NCI-H2171 (cell line): ENCODE measurements at regions not wholly inside any gene's neighbourhood (a gene's known extent, or its start where the extent isn't known, plus 50 kb on each side); places are given as distances from the start of the nearest gene placed in this dataset.

Source experiments
- DNase-seq: peaks from one replicate; lab custom pipeline; 2025; lab: John Stamatoyannopoulos, UW

DNA sequence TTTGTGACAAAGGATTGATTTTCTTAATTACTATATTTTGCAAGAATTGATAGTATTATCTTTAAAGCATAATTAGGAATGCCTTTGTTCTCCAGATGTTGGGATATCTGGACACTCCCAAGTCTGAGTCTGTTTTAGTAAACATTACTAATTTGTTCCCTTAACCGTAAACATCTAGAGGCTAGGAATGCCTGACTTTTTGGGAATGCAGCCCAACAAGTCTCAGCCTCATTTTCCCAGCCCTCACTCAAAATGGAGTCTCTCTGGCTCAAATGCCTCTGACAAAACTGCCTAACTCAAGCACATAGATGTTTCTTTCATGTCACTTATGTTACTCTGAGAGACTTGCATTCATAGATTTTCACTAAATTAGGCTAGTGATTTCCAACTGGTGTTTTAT is 297.0 kb upstream of the CLNK start:
- no peak for DNase-seq

GRCh38 chr4:10981096-10981495 is 296.5 kb upstream of the CLNK start:
- DNase-seq = no peak

DNA sequence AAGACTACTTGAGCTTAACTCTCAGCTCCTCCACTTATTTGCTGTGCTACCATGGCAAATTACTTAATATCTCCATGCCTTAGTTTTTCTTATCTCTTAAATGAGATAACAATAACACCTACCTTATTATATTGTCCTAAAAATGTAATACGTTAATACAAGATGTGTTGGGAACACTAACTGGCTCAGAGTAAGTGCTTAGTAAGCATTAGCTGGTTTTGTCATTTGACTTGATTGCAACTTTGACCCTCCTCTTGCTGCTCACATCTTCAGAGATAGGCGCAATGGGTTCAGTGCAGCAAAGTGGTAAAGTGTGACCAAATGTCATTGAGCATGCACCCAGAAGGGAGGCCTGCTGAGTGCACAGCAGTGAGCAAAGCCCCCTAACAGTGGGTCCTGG is 294.5 kb upstream of the CLNK start:
- no peak for DNase-seq

DNA sequence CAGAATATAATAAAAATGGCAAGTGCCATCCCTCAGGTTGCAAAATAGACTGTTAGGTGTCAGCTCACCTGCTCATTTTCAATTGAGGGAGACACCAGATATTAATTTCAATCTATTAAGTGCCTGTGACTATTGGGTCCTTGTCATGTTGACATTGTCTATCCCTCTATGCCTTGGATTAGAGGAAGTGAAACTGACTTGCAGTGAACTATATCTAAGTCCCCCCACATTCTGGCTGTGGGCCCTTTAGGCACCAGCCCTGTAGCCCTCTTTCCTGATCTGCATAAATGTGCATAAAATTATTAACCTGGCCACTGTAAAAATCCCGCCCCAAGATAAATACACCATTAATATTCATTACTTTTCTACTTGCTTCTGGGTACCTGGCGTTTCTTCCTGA is 293.0 kb upstream of the CLNK start:
- DNase-seq = no peak

DNA sequence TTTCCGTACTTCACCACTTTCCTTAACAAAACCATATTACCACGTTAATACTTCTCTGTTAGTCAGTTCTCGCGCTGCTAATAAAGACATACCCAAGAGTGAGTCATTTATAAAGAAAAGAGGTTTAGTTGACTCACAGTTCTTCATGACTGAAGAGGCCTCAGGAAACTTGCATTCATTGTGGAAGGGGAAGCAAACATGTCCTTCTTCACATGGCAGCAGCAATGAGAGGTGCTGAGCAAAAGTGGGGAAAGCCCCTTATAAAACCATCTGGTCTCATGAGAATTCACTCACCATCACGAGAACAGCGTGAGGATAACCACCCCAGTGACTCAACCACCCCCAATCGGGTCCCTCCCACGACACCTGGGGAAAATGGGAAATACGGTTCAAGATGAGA is 289.8 kb upstream of the CLNK start:
- no peak for DNase-seq

GRCh38 chr4:10973686-10974085 is 289.1 kb upstream of the CLNK start:
- DNase-seq = no peak

DNA sequence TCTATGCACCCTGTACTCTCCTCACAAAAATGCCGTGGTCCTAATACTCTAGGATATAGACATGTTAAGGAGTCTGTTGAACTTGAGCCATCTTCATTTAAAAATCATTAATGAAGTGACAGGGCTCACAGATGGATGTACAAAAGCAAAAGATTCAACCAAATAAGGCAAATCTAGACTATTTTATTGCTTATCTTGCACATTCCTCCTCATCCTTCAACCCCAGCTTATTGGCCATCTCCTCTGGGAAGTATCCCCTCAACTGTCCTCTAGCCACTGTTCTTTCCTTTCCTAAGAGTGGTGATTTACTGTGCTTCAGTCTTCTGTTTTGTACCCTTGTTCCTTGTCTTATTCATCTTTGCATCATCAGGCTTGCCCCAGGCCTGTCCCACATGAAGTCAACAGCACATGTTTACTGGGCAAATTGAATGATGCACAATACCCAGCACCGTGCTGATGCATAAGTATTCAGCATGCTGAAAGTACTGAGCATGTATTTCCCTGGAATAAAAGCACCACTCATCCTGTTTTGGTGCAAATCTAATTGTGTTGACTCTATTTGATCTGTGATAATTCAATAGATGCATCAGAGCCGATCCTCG is 287.3 kb upstream of the CLNK start:
- no peak for DNase-seq

GRCh38 chr4:10965196-10965595 is 280.6 kb upstream of the CLNK start:
- DNase-seq = peak; percentile 8

DNA sequence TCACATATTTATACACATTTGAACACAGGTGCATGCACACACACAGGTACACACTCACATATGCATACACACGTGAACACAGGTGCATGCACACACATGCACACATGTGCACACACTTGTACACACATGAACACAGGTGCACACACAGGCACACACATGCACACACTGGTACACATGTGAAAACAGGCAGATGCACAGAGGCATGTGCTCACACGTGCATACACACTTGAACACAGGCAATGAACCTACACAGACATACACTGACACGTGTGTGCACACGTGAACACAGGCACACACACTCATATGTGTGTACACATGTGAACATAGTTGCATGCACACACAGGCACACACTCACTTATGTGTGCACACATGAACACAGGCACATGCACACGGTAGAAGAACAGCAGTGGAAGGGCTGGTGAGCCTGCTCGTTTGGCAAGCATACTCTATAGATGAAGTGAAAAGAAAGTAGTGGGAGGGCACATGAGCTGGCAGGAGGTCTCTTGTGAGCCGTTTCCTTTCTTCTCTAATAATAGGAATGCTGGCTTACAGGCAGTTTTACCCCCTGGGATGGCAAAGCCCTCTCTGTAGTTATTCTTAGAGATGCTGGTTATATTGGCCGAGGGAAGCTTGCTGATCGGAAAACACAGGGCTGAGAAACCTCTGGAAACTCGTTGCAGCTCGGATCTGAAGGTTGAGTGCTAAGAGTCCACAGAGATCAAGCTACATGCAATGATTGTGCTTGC is 279.6 kb upstream of the CLNK start:
- no peak for DNase-seq

- no peak for DNase-seq
Observed at GRCh38 chr4:10963241-10963640, 278.7 kb upstream of the CLNK start.

DNA sequence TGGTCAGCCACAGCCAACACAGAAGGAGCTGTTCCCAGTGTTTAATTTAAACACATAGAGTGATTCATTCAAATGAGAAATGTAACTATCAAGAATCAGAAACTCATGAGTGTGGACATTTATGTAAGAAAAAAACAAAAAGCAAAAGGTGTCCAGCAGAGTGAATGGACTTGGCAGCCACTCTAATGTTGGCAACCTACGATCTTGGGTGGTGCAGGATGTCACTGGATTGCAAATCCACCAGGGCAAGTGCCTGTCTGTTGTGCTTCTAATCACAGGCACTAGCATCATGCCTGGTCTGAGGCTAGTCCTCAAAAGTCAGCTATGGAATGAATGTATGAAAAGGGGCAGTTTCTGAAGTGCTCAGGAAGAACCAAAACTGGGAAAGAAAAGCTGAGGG is 277.7 kb upstream of the CLNK start:
- no peak for DNase-seq

DNA sequence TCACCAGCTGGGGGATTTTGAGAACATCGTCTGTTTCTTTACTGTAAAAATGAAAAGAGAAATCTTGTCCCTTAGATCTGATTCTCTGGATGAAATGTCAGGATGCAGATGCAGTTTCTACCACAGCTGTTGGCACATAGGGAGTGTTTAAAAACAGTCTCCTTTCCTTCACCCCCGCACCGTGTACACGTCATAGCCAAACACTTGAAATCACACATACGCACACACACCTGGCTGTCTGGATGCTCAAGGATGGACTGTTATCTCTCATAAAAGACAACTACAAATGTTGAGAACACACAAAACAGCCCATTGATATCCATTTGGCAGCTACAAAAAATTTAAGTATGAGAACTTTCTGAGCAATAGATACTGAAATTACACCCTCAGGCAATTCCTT is 275.8 kb upstream of the CLNK start:
- DNase-seq = no peak

- no peak for DNase-seq
Observed at GRCh38 chr4:10959586-10959985, 275.0 kb upstream of the CLNK start.

GRCh38 chr4:10958226-10958856 is 273.8 kb upstream of the CLNK start:
- no peak for DNase-seq

DNA sequence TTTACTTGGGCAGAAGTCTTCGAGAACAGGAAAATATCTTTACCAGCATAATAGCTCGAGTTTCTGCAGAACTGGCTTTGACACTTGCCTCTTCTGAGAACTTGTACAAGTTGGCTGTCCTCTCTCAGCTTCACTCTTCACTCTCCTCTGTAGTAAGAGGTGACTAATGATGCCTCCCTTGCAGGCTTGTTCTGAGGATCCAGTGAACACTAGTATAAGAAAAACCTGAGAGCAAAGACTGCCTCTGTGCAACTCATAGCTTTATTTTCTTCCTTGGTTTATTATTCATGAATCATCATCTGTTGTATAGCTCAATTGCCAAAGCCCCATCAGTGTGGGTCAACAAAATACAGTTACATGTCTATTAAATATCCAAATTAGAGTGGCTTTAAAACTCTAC is 266.7 kb upstream of the CLNK start:
- no peak for DNase-seq

GRCh38 chr4:10949039-10949733 is 264.6 kb upstream of the CLNK start:
- DNase-seq = no peak

DNA sequence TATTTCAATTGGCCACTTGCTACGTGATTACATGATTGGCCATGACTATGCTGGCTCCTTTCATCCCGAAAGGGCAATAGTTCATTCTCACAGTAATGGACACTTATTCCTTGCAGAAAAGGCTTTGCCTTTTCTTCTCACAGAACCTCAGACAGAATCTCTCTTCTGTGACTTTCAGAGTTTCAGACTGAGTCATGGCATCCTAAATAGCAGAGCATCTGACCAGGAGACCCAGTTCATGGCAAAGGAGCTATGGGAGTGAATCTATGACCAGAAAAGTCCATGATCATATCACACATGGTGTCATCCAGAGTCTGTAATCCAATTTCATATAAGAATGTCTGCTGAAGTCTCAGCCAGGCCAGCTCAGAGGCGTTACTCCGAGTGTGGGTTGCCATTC is 263.3 kb upstream of the CLNK start:
- DNase-seq = no peak

- no peak for DNase-seq
Observed at GRCh38 chr4:10944321-10944720, 259.8 kb upstream of the CLNK start.

- no peak for DNase-seq
Observed at GRCh38 chr4:10942156-10942555, 257.6 kb upstream of the CLNK start.

DNA sequence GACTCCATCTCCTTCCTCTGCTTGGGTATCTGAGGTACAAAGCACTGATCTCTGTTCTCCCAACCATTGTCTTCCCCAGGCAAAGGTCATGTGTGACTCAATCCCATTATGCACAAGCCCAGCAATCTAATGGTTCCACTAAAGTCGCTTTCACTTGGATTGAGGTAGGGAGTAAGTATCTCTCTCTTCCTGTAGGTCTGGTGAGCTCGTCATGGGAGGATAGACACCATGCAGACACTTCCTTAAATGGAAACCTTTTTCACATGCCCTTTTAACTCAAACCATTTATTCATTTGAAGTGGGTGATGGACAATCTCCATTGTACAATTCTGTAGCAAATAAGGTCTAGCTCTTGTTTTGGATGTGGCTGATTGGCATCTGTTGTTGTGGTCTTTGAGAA is 245.2 kb upstream of the CLNK start:
- DNase-seq = no peak

DNA sequence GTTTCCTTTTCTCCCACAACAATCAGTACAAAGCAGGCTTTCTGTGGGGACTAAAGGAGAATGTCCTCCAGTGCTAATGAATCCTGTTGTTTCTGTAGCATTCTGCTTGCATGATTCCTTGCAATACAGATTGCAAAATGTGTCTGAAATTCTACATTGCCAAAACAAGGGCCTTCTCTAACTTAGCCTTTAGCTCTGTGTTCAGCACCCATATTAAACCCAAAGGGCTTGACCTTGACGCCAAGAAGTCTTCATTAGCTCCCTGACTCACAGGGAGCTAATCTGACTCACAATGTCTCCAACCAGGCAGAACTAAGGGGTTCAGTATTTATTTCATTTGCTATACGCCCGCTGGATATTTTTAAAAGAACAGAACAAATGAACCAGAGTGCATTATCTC is 241.4 kb upstream of the CLNK start:
- no peak for DNase-seq

GRCh38 chr4:10924274-10924673 is 239.7 kb upstream of the CLNK start:
- no peak for DNase-seq

DNA sequence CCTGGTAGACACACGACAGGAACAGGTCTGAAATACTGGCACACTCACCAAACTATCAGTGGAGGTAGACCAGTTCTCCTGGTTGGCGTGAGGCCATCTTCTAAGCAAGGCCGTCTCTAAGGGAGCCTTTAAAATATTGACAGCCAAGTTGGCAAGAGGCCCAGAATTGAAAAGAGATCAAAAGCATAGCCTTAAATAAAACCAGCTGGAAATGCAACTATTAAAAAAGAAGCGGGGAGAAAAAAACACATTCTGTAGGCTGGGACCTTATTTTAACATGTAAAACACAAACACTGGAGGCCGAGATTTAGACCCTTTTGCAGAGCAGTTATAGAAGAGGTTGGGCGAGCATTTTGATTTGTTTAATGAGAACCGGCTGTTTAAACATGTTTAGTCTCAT is 233.0 kb upstream of the CLNK start:
- peak; percentile 31 for DNase-seq
